Activated CD4-positive, alpha-beta T cell treated with anti-CD3 and anti-CD28 coated beads, Interleukin-2, Interleukin-6, amounts not matched to agents 100 ng/mL and 50 ng/mL, durations not matched to agents 16 hours and 8 hours (primary cell): ENCODE measurements at regions not wholly inside any gene's neighbourhood (a gene's known extent, or its start where the extent isn't known, plus 50 kb on each side); places are given as distances from the start of the nearest gene placed in this dataset.

Source experiments
- DNase-seq: peaks from one replicate; pipeline ENCODE4 v3.0.0-alpha.2; 2020

DNA sequence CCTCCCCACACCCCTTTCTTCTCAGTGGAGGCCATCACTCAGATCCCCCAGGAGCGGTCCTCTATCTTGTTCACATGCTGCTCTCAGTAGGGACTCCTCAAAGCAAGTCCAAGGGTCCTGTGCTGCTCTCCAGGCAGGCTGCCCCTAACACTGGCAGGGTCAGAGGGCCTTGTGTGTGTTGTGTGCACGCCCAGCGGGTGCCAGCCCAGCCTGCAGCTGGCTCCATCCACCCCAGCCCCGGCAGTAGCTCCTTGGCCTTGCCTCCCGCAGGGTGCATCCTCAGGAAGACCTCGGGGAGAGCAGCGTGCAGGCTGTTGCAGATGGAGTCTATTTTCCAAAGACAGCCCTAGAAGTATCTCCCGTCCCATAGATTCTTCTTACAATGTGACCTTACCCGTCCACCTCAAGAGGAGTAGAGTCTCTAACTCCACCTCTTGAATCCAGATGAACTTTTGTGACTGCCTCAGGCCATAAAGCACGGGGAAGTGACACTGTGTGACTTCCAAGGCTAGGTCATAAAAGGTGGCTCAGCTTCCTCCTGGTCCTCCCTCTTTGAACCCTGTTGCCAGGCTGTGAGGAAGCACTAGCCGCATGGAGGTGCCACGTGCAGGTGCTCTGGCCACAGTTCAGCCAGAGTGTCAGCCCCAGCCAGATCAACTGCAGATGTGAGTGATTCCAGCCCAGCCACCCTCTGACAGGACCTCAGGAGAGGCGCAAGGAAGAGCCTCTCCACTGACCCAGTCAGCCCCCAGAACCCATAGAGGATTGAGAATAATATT, 531.6 kb downstream of the SHQ1 start:
- no peak for DNase-seq

DNA sequence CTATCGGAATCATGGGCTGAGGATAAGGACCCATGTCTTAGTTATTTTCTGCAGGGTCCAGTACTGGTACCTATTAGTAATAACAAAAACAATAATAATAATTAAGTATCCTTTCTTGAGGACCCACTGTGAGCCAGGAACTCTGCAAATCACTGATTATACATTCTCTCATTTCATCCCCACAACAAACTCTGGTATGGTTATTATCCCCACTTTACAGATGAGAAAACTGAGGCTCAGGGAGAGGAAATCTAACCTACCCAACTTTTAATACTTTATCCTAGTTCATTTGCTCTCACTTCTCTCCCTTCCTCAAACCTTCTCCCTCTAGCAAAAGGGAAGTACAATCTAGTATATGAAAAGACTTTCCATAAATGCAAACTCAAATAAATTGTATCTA, 528.4 kb upstream of the PROK2 start:
- no peak for DNase-seq

DNA sequence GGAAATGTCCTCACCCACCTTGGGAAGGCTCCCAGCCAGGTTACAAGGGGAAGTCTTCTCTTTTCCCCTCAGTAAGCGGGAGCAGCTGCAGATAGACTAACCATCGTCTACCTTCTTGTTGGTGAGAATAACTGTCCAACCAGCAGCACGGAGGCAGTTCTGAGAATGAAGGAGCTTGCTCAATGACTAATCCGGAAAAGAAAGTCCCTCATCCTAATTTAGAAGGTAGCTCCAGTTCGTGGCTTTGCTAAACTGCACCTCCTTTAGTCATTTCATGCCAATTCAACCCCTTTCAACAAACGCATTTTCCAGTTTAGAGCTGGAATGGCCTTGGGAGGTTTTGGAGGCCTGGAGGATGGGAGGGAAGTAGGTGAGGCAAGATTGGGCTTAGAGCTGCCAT, 527.4 kb upstream of the PROK2 start:
- peak; percentile 57 for DNase-seq

GRCh38 chr3:72311425-72311824, 526.5 kb upstream of the PROK2 start:
- DNase-seq = no peak

DNA sequence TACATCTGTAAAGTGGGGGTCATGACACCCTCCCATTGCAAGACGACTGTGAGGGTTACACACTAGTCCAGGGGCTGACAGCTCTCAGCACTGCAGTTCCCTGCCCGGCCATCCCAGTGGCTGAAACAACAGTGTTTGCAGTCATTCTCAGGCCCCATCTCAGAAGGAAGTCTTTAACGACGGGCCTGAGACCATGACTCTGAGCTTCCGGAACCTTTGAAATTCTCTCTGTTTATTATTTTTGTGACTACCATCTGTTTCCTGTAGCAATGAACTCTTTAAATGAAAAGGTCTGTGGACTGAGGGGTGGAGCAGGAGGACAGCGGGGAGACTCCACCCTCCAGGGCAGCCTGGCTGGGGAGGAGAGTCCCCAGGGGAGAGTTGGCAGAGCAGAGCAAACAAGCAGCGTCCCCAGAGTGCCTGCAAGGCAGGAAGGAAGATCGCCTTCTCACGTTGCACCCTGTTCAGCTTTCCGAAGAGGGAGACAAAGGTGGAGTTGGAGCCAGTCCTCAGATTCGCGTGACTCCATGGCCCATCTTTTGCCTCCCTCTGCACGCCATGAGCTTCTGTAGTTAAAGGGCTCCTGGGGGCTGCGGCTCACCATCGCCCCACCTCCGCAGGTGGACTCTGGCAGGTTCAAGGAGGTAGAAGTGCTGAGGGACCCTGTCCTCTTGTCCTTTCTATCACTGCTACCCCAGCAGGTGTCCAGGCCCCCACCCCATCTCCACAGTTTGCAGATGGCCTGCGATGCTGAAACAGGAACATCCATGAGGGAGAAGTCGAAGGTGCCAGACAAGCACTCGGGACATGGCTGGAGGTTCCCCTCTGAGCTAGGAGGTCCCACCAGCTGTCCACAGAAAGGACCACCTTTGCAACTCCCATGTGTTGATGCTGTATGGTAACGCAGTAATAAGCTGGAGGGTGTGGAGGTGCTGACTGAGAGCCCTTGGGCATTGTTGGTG, 525.8 kb upstream of the PROK2 start:
- DNase-seq = peak; percentile 14

DNA sequence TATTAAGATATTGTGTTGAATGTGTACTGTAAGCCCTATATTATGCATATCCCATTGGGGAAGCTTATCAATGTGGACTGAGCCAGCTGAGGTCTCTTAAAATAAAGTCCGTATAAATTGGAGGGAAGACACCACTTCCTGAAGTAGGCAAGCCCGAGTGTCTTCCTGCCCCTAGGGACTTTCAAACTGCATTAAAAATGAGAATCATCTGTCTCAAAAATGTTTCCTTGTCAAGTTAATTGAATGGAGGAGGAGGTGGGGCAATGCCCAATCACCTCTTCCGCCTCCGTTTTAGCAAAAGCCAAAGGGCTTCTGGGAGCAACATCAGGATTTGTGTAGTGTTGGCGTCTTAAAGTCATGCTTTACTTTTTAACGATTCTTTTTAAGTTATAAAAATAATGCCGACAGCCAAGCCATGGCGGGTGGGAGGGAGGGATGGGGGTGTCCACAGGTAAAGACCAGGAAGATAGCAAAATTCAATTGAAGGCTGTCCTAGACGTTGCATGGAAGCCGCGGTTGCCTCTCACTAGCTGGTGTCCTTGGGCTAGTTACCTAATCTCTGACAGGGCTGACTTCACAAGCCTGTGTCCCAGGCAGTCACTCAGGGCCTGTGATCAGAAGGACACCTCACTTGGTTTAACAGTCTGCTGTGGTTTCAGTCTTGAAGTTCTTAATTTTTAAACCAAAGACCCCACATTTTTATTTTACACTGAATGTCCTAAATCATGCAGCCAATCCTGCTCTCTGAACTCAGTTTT, 524.9 kb upstream of the PROK2 start:
- DNase-seq = no peak

DNA sequence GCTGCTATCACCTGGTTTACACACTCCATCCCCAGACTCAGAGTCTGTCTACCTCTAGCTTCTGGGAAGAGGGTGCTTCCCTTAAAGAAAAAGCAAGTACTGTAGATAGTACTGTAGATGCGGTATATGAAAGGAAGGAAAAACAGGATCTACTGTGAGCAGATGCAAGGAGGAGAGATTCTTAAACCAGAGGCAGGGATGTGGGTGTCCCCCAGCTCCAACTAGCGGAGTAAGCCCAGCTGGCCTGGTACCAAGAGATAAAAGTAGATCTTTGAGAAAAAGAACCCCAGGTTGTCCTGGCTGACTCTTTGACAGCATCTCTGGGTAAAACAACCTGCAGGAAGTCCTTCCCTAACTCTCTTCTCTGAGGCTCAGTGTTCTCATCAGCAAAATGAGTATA, 523.7 kb upstream of the PROK2 start:
- no peak for DNase-seq

DNA sequence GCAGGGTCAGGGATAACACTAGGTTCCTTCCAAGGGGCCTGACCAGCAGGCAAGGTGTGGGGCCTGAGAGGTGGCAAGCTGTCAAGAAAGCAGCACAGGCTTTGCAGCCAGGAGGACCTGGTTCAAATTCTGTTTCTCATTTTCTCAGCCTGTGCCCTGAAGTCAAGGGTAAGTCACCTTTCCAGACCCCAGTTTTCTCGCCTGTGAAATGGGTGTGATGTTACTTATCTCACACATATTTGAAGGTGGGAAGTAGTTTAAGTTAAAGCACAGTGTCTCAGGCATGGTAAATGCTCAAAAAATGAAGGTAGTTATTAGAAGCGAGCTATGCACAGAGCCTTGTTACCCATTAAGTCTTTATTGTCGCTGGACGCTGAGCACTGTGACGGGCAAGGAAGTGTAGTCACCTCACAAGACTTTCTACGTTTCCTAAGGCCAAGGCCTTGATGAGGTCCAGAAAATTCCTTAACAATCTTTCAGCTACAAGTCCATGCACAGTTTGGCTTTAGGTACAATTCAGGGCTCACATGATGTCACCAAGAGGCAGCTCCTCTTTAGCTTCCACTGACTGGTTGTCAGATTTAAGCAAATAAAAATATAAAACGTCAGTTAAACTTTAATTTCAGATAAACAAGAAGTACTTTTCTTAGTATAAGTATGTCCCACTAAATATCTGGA, 522.6 kb upstream of the PROK2 start:
- no peak for DNase-seq

DNA sequence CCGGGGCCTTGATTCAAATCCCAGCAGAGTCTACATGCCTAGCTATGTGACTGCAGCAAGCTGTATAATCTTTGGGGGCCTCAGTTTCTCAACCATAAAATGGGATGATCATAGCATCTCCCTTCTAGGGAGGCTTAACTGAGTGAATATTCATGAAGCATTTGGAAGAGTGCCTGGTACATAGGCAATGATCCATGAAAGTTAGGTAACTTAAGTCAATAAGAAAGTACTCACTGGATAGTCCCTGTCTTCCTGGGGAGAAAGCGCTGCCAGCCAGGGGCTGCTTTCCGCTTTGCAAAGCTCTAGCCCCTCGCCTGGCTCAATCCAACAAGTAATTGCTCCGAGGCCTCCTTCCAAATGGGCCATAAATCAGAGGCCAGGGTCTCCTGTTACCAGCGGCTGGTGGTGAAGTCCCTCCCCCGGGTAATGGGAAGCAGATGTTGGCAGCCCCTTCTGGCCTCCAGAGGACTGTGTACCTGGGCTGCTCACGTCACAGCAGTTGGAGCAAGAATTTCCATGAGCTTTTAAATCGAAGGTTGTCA, 521.9 kb upstream of the PROK2 start:
- no peak for DNase-seq

- no peak for DNase-seq
These were observed 519.0 kb upstream of the PROK2 start for GRCh38 chr3:72303926-72304325.

DNA sequence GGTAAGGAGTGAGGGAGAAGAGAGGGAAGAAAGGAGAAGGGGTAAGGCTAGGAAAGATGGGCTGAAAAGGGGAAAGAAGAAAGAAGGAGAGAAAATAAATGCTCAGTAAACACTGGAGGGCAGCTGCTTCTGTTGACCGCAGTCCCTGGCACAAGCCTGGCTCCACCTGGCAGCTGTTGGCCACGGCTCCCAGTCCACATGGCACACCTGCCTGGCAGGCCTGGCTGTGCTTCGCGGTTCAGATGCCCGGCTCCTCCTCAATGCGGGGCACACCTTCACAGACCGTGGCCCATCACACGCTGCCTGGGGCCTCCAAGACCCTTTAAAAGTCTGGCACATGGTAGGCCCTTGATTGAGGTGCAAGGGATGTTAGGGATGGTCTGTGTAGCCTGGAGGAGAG, 516.8 kb upstream of the PROK2 start:
- DNase-seq = no peak

DNA sequence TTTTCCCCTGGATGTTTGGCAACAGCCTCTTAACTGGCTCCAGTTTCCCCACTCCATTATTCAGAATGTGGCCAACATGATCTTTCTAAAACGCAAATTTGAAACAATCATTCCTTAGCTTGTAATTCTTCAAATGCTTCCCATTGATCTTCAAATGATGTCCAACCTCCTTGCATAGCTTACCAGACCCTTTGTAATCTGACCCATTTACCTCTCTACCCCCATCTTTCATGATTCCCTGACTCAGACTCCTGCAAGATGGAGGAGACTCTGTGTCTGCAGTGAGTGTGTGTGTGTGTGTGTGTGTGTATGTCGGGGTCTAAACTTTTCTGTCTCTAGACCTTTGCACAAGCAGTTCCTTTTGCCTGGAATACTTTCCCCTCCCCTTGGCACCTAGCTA, 515.7 kb upstream of the PROK2 start:
- no peak for DNase-seq

DNA sequence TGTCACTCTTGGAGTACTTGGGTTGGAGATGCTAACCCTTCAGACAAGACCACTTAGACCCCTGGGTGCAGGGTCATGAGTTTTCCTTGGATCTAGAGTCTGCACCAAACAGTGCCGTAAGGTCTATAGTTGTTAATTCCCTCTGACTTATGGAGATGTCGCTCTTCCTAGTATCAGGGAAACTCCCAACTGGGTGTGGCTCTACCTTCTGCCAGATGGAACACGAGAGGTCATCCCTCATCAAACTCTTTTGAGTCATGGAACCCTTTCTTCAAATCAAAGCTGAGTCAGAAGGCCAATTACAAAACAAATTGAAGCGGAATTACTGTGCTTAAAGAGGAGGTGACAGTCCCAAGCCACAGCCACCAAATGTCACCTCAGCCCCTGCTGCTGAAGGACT, 514.9 kb upstream of the PROK2 start:
- no peak for DNase-seq

DNA sequence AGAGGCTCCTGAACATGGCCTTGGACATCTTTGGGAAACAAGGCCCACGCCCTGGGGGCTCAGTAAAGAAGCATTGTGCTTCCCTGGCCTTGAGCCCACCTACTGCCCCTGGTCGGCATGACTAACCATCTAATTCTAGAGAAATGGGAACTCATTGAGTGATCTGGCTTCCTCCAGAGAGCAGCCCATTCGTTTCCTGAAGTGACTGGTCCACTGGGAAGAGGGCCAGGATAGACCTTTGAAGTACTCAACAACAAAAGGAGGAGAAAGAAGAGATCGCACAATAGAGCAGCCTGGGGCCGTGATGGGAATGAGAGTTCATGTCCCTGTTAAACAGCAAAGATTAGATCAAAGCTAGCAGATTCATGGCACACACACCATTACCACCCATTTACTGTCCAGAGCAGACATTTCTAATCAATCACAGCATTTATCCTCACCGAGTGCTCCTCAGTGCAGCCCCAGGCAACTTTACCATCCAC, 514.4 kb upstream of the PROK2 start:
- no peak for DNase-seq

- DNase-seq = no peak
These were observed 513.5 kb upstream of the PROK2 start for GRCh38 chr3:72298201-72299152.

- DNase-seq = no peak
These were observed 512.5 kb upstream of the PROK2 start for GRCh38 chr3:72297481-72297880.

GRCh38 chr3:72296477-72297111, 511.6 kb upstream of the PROK2 start:
- DNase-seq = no peak

DNA sequence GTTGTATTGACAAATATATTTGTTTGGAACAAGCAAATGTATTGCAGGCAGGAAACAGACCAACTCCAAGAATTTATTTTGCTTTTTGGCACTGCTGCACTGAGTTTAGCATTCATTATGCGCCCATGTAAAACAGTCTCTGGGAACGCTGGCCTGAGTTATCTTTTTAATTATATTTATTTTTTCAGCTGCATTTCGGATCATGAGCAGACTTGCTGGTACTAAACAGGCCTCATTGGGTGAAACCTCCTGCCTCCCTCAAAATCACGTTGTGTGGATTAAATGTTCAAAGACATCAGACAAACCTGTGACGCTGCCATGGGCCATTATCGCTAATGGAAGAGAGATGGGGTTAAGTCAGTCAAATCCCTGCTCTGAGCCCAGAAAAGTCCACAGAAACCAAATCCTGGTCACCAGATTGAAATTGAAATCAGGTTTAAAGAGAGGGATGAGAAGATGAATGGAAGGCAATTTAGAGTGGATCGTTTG, 511.1 kb upstream of the PROK2 start:
- DNase-seq = no peak

GRCh38 chr3:72295276-72295961, 510.5 kb upstream of the PROK2 start:
- no peak for DNase-seq
